ENCODE measurements at regions not wholly inside any gene's neighbourhood (a gene's known extent, or its start where the extent isn't known, plus 50 kb on each side); places are given as distances from the start of the nearest gene placed in this dataset.
A peak's percentile ranks its signal among the peaks of the same experiment; 100 is the strongest.

DNA sequence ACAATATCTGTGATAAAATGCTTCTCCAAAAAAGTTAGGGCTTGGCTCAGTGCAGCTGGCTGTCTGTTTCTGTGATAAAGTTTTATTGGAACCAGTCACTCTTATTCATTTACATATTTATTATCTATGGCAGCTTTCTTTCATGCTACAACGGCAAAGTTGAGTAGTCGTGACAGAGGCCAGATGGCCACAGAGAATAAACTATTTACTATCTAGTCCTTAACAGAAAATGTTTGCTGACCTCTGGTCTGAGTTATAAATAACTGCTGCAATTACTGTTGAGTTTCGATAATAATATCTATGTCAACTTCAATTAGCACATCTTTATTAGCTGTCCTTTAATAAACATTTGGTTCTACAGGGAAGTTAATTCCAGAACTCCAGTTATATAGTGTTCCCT is 180.2 kb upstream of the RUNX1 start:
- TF ChIP-seq, protein P1, sequence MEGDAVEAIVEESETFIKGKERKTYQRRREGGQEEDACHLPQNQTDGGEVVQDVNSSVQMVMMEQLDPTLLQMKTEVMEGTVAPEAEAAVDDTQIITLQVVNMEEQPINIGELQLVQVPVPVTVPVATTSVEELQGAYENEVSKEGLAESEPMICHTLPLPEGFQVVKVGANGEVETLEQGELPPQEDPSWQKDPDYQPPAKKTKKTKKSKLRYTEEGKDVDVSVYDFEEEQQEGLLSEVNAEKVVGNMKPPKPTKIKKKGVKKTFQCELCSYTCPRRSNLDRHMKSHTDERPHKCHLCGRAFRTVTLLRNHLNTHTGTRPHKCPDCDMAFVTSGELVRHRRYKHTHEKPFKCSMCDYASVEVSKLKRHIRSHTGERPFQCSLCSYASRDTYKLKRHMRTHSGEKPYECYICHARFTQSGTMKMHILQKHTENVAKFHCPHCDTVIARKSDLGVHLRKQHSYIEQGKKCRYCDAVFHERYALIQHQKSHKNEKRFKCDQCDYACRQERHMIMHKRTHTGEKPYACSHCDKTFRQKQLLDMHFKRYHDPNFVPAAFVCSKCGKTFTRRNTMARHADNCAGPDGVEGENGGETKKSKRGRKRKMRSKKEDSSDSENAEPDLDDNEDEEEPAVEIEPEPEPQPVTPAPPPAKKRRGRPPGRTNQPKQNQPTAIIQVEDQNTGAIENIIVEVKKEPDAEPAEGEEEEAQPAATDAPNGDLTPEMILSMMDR (IDR thresholded peaks at IDR 0.05; ENCODE audit: low read depth, low read length, poor library complexity, severe bottlenecking), result no peak
- TF ChIP-seq EZH2phosphoT487 (IDR thresholded peaks at IDR 0.05; ENCODE audit: borderline replicate concordance, low read length), result no peak
- no peaks in the 10 kb centered on the region for H3K27me3 ChIP-seq (ENCODE audit: control insufficient read depth, low read length)
- H3K9me2 ChIP-seq (replicated peaks; ENCODE audit: control insufficient read depth, low read length), result no peaks in the 10 kb centered on the region
- peak overlapping the region; percentile 37 for H3K4me3 ChIP-seq (ENCODE audit: low read length)
- peaks cover 71% of the 10 kb centered on the region for H3K4me1 ChIP-seq (ENCODE audit: control insufficient read depth, low read length)
- H4K20me1 ChIP-seq (ENCODE audit: control insufficient read depth, insufficient read depth, low read depth, low read length), result no peaks in the 10 kb centered on the region
- no peaks in the 10 kb centered on the region for H3K36me3 ChIP-seq (ENCODE audit: control insufficient read depth, low read length)
- no peaks in the 10 kb centered on the region for H3K9me3 ChIP-seq (ENCODE audit: control insufficient read depth, insufficient read depth, low read length)
- H3K4me2 ChIP-seq (ENCODE audit: low read length), result peak overlapping the region; percentile 56
- H3F3A ChIP-seq (ENCODE audit: control insufficient read depth, insufficient read depth), result peaks cover 34% of the 10 kb centered on the region
- no peaks in the 10 kb centered on the region for H3K79me2 ChIP-seq (ENCODE audit: control insufficient read depth, low read length)
- peak overlapping the region; percentile 98 for H3K27ac ChIP-seq (ENCODE audit: low read depth, low read length)

DNA sequence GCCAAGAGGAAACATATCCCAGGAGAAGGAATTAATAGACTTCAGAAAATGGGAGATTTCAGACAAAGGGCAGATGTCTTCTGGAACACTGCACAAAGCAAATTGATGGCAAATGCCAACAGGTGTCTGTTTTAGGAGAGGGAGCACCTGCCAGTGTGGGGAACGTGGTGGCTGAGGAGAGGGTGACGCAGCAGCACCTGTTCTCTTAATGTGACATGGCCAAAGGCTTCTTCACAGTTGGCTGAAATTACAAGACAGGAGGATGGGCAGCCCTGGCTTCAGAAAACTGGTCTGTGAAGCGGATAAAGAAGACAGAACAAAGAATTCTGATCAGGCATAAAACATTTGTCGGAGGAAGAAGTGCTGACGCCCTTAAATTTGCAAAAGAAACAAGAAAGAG is 178.7 kb upstream of the RUNX1 start:
- Histone ChIP-seq H4K20me1 (ENCODE audit: control insufficient read depth, insufficient read depth, low read depth, low read length) (no peaks in the 10 kb centered on the region), H3K4me3 (ENCODE audit: low read length) (peak overlapping the region; percentile 75), H3K9me2 (replicated peaks; ENCODE audit: control insufficient read depth, low read length) (no peaks in the 10 kb centered on the region), H3K79me2 (ENCODE audit: control insufficient read depth, low read length) (no peaks in the 10 kb centered on the region), H3K27ac (ENCODE audit: low read depth, low read length) (peak overlapping the region; percentile 98), H3K4me2 (ENCODE audit: low read length) (peak overlapping the region; percentile 94), H3K36me3 (ENCODE audit: control insufficient read depth, low read length) (no peaks in the 10 kb centered on the region), H3K9me3 (ENCODE audit: control insufficient read depth, insufficient read depth, low read length) (no peaks in the 10 kb centered on the region), H3F3A (ENCODE audit: control insufficient read depth, insufficient read depth) (peaks cover 34% of the 10 kb centered on the region), H3K27me3 (ENCODE audit: control insufficient read depth, low read length) (no peaks in the 10 kb centered on the region), H3K4me1 (ENCODE audit: control insufficient read depth, low read length) (peaks cover 77% of the 10 kb centered on the region)
- no peak for TF ChIP-seq EZH2phosphoT487 (IDR thresholded peaks at IDR 0.05; ENCODE audit: borderline replicate concordance, low read length)
- TF ChIP-seq, protein P1 (IDR thresholded peaks at IDR 0.05; ENCODE audit: low read depth, low read length, poor library complexity, severe bottlenecking), result no peak

GRCh38 chr21:35226968-35227744 is 178.1 kb upstream of the RUNX1 start:
- TF ChIP-seq EZH2phosphoT487 (IDR thresholded peaks at IDR 0.05; ENCODE audit: borderline replicate concordance, low read length), result no peak
- TF ChIP-seq, protein P1 (IDR thresholded peaks at IDR 0.05; ENCODE audit: low read depth, low read length, poor library complexity, severe bottlenecking), result no peak
- Histone ChIP-seq H4K20me1 (ENCODE audit: control insufficient read depth, insufficient read depth, low read depth, low read length) (no peaks in the 10 kb centered on the region), H3K36me3 (ENCODE audit: control insufficient read depth, low read length) (no peaks in the 10 kb centered on the region), H3K79me2 (ENCODE audit: control insufficient read depth, low read length) (no peaks in the 10 kb centered on the region), H3K4me3 (ENCODE audit: low read length) (peak overlapping the region; percentile 75), H3K27me3 (ENCODE audit: control insufficient read depth, low read length) (no peaks in the 10 kb centered on the region), H3K9me2 (replicated peaks; ENCODE audit: control insufficient read depth, low read length) (no peaks in the 10 kb centered on the region), H3K4me2 (ENCODE audit: low read length) (peak overlapping the region; percentile 94), H3F3A (ENCODE audit: control insufficient read depth, insufficient read depth) (peaks cover 34% of the 10 kb centered on the region), H3K9me3 (ENCODE audit: control insufficient read depth, insufficient read depth, low read length) (no peaks in the 10 kb centered on the region), H3K4me1 (ENCODE audit: control insufficient read depth, low read length) (peaks cover 83% of the 10 kb centered on the region), H3K27ac (ENCODE audit: low read depth, low read length) (peak overlapping the region; percentile 98)

Measured in DOHH2 (cell line).